HG02610 (cell line): ENCODE measurements at regions not wholly inside any gene's neighbourhood (a gene's known extent, or its start where the extent isn't known, plus 50 kb on each side); places are given as distances from the start of the nearest gene placed in this dataset.

ENCODE experiments used
- ATAC-seq: cut with Tn5 transposase; IDR thresholded peaks from one replicate; pipeline ENCODE4 v1.9.1; 2021; ENCODE audit warnings: mild to moderate bottlenecking, moderate library complexity; ENCODE audit not compliant: unreplicated experiment

DNA sequence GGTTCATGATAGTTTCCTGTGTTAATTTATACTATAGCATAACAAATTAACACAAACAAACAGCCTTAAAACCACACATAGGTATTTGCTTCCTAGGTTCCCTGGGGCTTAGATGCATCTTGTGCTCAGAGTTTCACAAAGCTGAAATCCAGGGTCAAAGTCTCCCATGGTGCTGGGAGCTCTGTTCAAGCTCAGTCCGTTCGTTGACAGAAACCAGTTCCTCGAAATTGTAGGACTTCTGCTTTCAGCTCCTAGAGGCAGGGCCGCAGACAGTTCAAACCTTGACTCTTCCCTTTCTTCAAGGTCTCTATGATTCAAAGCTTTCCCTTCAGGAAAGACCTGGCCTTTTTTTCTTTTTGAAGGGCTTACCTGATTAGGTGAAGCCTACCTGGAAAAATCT, 90.5 kb downstream of the VSTM2A start:
- ATAC-seq, result no peak

DNA sequence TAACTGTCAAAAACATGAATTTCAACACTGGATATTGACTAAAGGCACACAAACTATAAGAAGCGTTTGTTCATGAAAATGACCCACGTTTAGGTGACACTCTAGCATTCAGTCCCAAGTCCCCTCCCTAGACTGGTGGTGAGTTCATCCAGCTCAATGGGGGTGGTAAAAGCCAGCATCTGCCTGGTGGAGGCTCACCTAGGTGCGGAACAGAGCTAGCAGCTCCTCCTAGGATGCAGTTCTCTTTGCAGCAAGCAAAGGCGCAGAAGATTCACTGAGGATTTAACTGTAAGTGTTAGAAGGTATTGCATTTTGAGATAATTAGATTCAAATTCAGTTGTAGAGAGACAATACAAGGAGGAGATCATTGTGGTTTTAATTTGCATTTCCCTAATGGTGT, 87.6 kb downstream of the VSTM2A start:
- ATAC-seq, result no peak

DNA sequence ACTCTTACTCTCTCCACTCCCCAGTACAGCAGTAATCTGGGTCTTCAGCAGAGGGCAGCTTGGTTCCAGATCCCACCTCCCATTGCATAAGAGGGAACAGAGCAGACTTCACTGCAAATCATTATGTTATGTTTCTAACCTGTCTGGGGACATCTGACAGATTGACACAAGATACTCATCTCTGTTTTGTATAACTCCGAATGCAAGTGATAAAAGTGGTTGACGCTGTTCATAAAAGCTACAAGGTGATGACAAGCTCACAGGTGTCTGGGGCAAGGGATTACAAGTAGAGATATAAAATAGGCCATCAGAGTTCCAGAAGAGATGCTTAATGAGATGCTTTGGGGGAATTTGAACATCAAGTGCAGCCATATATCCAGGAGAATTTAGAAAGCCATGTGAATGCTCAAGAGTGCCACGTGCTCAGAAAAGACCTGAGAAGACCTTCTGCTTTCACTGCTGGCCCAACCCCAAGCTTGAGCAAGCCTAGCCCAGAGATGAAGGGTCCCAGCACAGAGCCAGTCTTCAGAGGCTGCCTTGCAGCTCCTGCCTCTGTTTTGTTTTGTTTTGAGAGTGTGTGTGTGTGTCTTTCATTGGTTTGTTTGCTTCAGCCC, 80.6 kb downstream of the VSTM2A start:
- ATAC-seq, result no peak
